HFFc6 (cell line): ENCODE measurements at regions not wholly inside any gene's neighbourhood (a gene's known extent, or its start where the extent isn't known, plus 50 kb on each side); places are given as distances from the start of the nearest gene placed in this dataset.

Experiments
- DNase-seq: peaks from one replicate; pipeline ENCODE4 v3.0.0-alpha.2; 2018
- H3K27ac Mint-ChIP-seq: 2 replicates; pipeline ENCODE4 v1.8.0; 2020; ENCODE audit warnings: mild to moderate bottlenecking, mixed read lengths
- H3K27me3 Mint-ChIP-seq: 2 replicates; pipeline ENCODE4 v1.8.0; 2021; ENCODE audit warnings: mild to moderate bottlenecking, moderate library complexity, mixed read lengths; ENCODE audit not compliant: insufficient read depth
- H3K36me3 Mint-ChIP-seq: 2 replicates; pipeline ENCODE4 v1.8.0; 2021; ENCODE audit warnings: low read depth, mixed read lengths
- H3K4me1 Mint-ChIP-seq: 2 replicates; pipeline ENCODE4 v1.8.0; 2020; ENCODE audit warnings: low read depth, mixed read lengths
- H3K4me3 Mint-ChIP-seq: 2 replicates; pipeline ENCODE4 v1.8.0; 2020; ENCODE audit warnings: mild to moderate bottlenecking, moderate library complexity, mixed read lengths
- H3K9me3 Mint-ChIP-seq: 2 replicates; pipeline ENCODE4 v1.8.0; 2020; ENCODE audit warnings: mild to moderate bottlenecking, mixed read lengths
- CTCF ChIP-seq: fragments of 200-600 bp; sonication (generic); IDR thresholded peaks from 2 replicates; pipeline ENCODE4 v1.5.0; 2021; ENCODE audit warnings: antibody characterized with exemption, mild to moderate bottlenecking

- peaks cover 5% of the 10 kb centered on the region for H3K36me3 Mint-ChIP-seq
- DNase-seq: no peak
- no peak for TF ChIP-seq CTCF
- H3K27me3 Mint-ChIP-seq: no peaks in the 10 kb centered on the region
- H3K4me1 Mint-ChIP-seq: no peaks in the 10 kb centered on the region
- H3K27ac Mint-ChIP-seq: no peak overlapping the region
- H3K4me3 Mint-ChIP-seq: no peak overlapping the region
- H3K9me3 Mint-ChIP-seq: peaks cover 33% of the 10 kb centered on the region
Observed at GRCh38 chr4:157550028-157550427, 329.5 kb downstream of the GRIA2 start.

- peaks cover 5% of the 10 kb centered on the region; the same call in 1 of the 2 replicates for H3K36me3 Mint-ChIP-seq
- no peak for TF ChIP-seq CTCF
- no peak overlapping the region for H3K27ac Mint-ChIP-seq
- H3K27me3 Mint-ChIP-seq: no peaks in the 10 kb centered on the region
- peaks cover 47% of the 10 kb centered on the region for H3K9me3 Mint-ChIP-seq
- DNase-seq: no peak
- H3K4me1 Mint-ChIP-seq: no peaks in the 10 kb centered on the region
- no peak overlapping the region for H3K4me3 Mint-ChIP-seq
Observed at GRCh38 chr4:157527954-157528353, 307.4 kb downstream of the GRIA2 start.

GRCh38 chr4:157521906-157522305 lies 301.4 kb downstream of the GRIA2 start:
- Mint-ChIP-seq H3K27me3 (no peaks in the 10 kb centered on the region), H3K9me3 (peaks cover 45% of the 10 kb centered on the region), H3K4me3 (no peak overlapping the region), H3K27ac (no peak overlapping the region), H3K36me3 (peaks cover 5% of the 10 kb centered on the region; the same call in 1 of the 2 replicates), H3K4me1 (no peaks in the 10 kb centered on the region)
- DNase-seq: no peak
- TF ChIP-seq CTCF: no peak

GRCh38 chr4:157514711-157515110 lies 294.2 kb downstream of the GRIA2 start:
- H3K4me3 Mint-ChIP-seq: no peak overlapping the region
- H3K27ac Mint-ChIP-seq: no peak overlapping the region
- no peaks in the 10 kb centered on the region for H3K27me3 Mint-ChIP-seq
- no peak for DNase-seq
- no peak for TF ChIP-seq CTCF
- peaks cover 24% of the 10 kb centered on the region for H3K9me3 Mint-ChIP-seq
- H3K4me1 Mint-ChIP-seq: no peaks in the 10 kb centered on the region
- H3K36me3 Mint-ChIP-seq: no peaks in the 10 kb centered on the region

GRCh38 chr4:157509341-157509740 lies 288.8 kb downstream of the GRIA2 start:
- H3K9me3 Mint-ChIP-seq: peaks cover 20% of the 10 kb centered on the region
- no peak overlapping the region for H3K4me3 Mint-ChIP-seq
- H3K27ac Mint-ChIP-seq: no peak overlapping the region
- H3K4me1 Mint-ChIP-seq: no peaks in the 10 kb centered on the region
- no peak for DNase-seq
- H3K27me3 Mint-ChIP-seq: no peaks in the 10 kb centered on the region
- TF ChIP-seq CTCF: no peak
- no peaks in the 10 kb centered on the region for H3K36me3 Mint-ChIP-seq

GRCh38 chr4:157502656-157503055 lies 282.1 kb downstream of the GRIA2 start:
- DNase-seq: no peak
- H3K4me3 Mint-ChIP-seq: no peak overlapping the region
- no peak for TF ChIP-seq CTCF

More at GRCh38 chr4:157502656-157503055, 282.1 kb downstream of the GRIA2 start:
- no peaks in the 10 kb centered on the region for H3K4me1 Mint-ChIP-seq
- H3K27ac Mint-ChIP-seq: no peak overlapping the region
- no peaks in the 10 kb centered on the region for H3K27me3 Mint-ChIP-seq
- peaks cover 7% of the 10 kb centered on the region for H3K9me3 Mint-ChIP-seq
- H3K36me3 Mint-ChIP-seq: no peaks in the 10 kb centered on the region
